HG02610 (cell line): ENCODE measurements at regions not wholly inside any gene's neighbourhood (a gene's known extent, or its start where the extent isn't known, plus 50 kb on each side); places are given as distances from the start of the nearest gene placed in this dataset.

Source experiments
- ATAC-seq: cut with Tn5 transposase; IDR thresholded peaks from one replicate; pipeline ENCODE4 v1.9.1; 2021; ENCODE audit warnings: mild to moderate bottlenecking, moderate library complexity; ENCODE audit not compliant: unreplicated experiment

GRCh38 chr21:41671859-41672542, 94.9 kb downstream of the RIPK4 start:
- ATAC-seq, result no peak

DNA sequence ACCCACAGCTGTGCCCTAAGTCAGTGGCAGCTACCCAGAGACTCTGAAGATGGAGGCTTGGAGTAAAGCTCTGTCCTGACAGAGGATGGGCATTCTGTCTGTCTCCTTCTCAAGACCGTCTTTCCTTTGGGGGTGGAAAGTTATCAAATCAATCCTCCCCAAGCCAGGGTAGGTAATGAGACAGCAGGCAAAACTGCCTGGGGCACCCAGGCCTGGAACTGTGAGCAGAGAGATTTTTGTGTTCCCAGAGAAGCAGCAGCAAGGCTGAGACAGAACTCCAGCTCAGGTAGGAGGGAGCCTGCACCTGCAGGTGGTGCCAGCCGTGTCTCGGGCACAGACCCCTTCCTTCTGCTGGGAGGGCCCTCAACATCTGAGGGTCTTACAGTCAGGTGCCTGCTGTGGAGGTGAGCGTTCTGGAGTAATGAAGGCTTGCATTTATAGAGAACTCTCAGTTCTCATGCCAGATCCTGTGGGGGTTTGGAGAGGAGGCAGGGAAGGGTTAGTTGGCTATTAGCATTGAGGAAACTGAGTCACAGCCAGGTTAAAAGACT, 95.6 kb downstream of the RIPK4 start:
- no peak for ATAC-seq

GRCh38 chr21:41670056-41670805, 96.6 kb downstream of the RIPK4 start:
- ATAC-seq, result no peak

- ATAC-seq, result no peak
These were observed 97.4 kb downstream of the RIPK4 start for GRCh38 chr21:41669533-41669830.

DNA sequence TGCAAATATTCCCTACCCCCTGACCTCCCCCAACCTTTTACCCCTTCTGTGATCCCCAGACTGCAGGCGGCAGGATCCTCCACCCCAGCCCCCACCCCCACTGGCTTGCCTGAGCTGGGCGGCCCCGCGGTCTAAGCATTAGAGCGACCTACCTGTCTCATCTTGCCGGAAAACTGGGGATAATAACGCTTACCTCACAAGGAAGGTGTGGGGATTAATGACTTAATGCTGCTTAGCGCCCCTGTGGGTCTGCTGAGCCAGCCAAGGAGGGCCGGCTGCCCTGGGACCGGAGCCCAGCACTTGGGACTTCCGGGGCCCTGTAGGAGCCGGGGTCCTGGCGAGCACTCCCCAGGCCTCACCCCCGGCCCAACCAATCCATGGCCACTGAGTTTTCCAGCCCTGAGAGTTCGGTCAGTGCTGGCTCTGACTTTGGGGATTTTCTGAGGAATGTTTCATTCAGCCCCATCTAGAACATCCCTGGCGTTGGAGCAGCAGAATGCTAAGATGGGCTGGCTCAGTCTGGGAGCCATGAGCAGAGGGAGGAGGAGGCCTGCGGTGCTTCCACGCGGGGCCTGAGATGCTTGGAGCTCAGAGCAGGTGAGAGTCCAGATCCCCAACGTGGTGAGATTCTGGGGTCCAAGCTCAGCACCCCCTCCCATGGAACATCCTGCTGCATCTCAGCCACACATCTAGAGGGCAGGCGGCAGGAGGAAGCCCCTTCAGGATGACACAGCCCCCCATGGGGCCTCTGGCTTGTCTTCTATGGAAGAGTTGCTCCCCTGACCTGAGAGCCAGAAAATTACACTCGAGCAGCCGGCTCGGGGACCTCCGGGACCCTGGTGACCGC, 97.9 kb downstream of the RIPK4 start:
- ATAC-seq, result no peak

GRCh38 chr21:41668051-41668541, 98.8 kb downstream of the RIPK4 start:
- no peak for ATAC-seq

GRCh38 chr21:41667136-41667535, 99.7 kb downstream of the RIPK4 start:
- ATAC-seq, result no peak

- ATAC-seq, result no peak
These were observed 100.2 kb downstream of the RIPK4 start for GRCh38 chr21:41666641-41667081.

DNA sequence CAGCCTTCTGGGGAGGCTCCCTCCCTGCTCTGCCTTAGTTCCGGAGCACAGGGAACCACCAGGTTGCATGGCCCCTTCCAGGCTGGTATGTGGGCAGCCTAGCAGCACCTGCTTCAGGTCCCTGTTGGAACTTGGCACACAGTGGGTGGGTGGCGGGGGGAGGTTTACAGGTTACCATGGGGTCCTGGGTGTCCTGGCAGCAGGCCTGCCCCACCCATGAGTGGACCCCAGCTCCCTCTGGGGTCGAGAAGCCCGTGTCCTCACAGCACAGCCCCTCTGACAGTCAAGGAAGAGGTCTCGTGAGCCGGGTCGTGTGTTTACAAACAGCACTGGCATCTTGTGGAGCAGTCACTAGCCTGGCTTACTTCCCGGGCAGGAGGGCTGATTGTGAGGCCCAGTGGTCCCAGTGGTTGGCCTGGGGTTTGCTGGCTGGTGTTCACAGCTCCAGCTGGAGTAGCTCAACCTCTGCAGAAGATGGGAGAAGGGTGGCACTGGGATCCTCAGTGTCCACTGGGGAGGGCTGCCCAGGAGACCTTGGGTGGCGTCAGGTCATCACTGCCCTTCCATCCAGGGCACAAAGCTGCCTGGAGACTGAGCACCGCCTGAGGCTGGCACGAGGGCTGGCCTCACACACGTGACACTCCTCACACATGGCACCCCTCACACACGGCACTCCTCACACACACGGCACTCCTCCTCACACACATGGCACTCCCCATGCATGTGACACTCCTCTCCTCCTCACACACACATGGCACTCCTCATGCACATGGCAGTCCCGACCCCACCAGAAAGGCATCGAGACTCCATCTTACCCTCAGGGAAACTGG, 100.9 kb downstream of the RIPK4 start:
- no peak for ATAC-seq

GRCh38 chr21:41664881-41665765, 101.7 kb downstream of the RIPK4 start:
- no peak for ATAC-seq

- no peak for ATAC-seq
These were observed 102.8 kb downstream of the RIPK4 start for GRCh38 chr21:41663805-41664788.

- ATAC-seq, result no peak
These were observed 104.1 kb downstream of the RIPK4 start for GRCh38 chr21:41662761-41663160.

GRCh38 chr21:41662161-41662560, 104.7 kb downstream of the RIPK4 start:
- ATAC-seq, result no peak

GRCh38 chr21:41660748-41661147, 106.1 kb downstream of the RIPK4 start:
- no peak for ATAC-seq

- no peak for ATAC-seq
These were observed 106.9 kb downstream of the RIPK4 start for GRCh38 chr21:41659791-41660560.

GRCh38 chr21:41656946-41657525, 109.8 kb downstream of the RIPK4 start:
- no peak for ATAC-seq

- no peak for ATAC-seq
These were observed 111.6 kb downstream of the RIPK4 start for GRCh38 chr21:41655259-41655658.
